Tibial artery (tissue), 4 donors: ENCODE measurements at regions not wholly inside any gene's neighbourhood (a gene's known extent, or its start where the extent isn't known, plus 50 kb on each side); places are given as distances from the start of the nearest gene placed in this dataset.

ENCODE experiments used
- DNase-seq, 2 donors: peaks; one replicate each; pipeline ENCODE4 v3.0.0-alpha.2; 2019
- H3K27ac ChIP-seq, 2 donors: fragments of 200-600 bp; sonication (generic) in 1 of 2; 1 replicate in 1 of 2; 2 replicates in 1 of 2; pipeline ENCODE4 v1.5.1; 2018 to 2019; ENCODE audit warnings: mild to moderate bottlenecking in 1 of 2
- H3K27me3 ChIP-seq, 2 donors: fragments of 200-600 bp; sonication (generic) in 1 of 2; one replicate each; pipeline versions ENCODE4 v1.5.1 to v1.6.0; 2016 to 2019
- H3K36me3 ChIP-seq, 3 donors: fragments of 200-600 bp; sonication (generic) in 2 of 3; one replicate each; pipeline ENCODE4 v1.5.1; 2016 to 2019; ENCODE audit warnings: mild to moderate bottlenecking in 2 of 3
- H3K4me1 ChIP-seq, 4 donors: fragments of 200-600 bp; sonication (generic) in 2 of 4; 1 replicate in 3 of 4; 2 replicates in 1 of 4; pipeline ENCODE4 v1.5.1; 2016 to 2019
- H3K4me3 ChIP-seq, 2 donors: fragments of 200-600 bp; sonication (generic) in 1 of 2; 1 replicate in 1 of 2; 2 replicates in 1 of 2; pipeline ENCODE4 v1.5.1; 2018 to 2019; ENCODE audit warnings: mild to moderate bottlenecking in 2 of 2
- H3K9me3 ChIP-seq, 3 donors: fragments of 200-600 bp; sonication (generic) in 1 of 3; one replicate each; pipeline ENCODE4 v1.5.1; 2016 to 2019
- CTCF ChIP-seq, 2 experiments: fragments of 200-600 bp in 1 of 2; fragments of 450-650 bp in 1 of 2; IDR thresholded peaks; one replicate each; pipeline ENCODE4 v1.5.1; 2017 to 2019; ENCODE audit warnings: antibody characterized with exemption in 2 of 2, mild to moderate bottlenecking in 1 of 2, moderate library complexity in 1 of 2
- intact Hi-C: fragments of 100-400 bp; cut with DNase I; formaldehyde crosslinking; loops from one replicate; pipeline ENCODE4 v1.15.0; 2023; ENCODE audit warnings: low total_unique reads

DNA sequence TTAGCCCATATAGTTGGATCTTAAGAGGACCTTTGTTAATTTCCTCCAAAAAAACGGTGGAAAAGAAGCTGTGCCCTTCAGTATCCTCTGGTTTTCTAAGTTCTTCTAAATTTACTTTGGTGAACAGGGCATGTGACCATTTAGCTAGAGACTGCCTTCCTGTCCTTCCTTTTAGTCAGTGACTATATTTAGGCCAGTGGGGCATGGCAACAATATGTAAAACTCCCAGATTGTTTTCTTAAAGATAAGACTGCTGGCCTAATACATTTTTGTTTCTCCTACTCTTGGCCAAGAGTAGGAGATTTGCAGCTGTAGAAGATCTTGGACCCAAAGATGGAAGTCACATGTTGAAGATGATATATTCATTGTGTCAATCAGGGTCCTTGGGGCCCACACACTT lies 325.1 kb upstream of the DCN start:
- H3K9me3 ChIP-seq = no peaks in the 10 kb centered on the region
- no peaks in the 10 kb centered on the region for H3K36me3 ChIP-seq
- peak overlapping the region; percentile 61 to 64 for H3K27ac ChIP-seq
- no peak overlapping the region for H3K4me3 ChIP-seq
- DNase-seq = no peak
- TF ChIP-seq CTCF (IDR thresholded peaks at IDR 0.05) = no peak
- intact Hi-C loops = no loop called here
- H3K4me1 ChIP-seq = peaks cover 0 to 48% (median 7%) of the 10 kb centered on the region in 4 donors
- H3K27me3 ChIP-seq = no peaks in the 10 kb centered on the region

- intact Hi-C loops = no loop called here
- no peak for TF ChIP-seq CTCF (IDR thresholded peaks at IDR 0.05)
- Histone ChIP-seq H3K4me1 (peaks cover 0 to 48% (median 7%) of the 10 kb centered on the region in 4 donors), H3K4me3 (no peak overlapping the region), H3K27ac (peak overlapping the region; percentile 61 to 64), H3K9me3 (no peaks in the 10 kb centered on the region), H3K36me3 (no peaks in the 10 kb centered on the region), H3K27me3 (no peaks in the 10 kb centered on the region)
- DNase-seq = no peak
Measured at GRCh38 chr12:91506452-91506851, 323.8 kb upstream of the DCN start.

- DNase-seq = no peak
- no peak for TF ChIP-seq CTCF (IDR thresholded peaks at IDR 0.05)
- Histone ChIP-seq H3K9me3 (no peaks in the 10 kb centered on the region), H3K4me1 (peaks cover 0 to 52% (median 7%) of the 10 kb centered on the region in 4 donors), H3K27ac (no peak overlapping the region), H3K27me3 (no peaks in the 10 kb centered on the region), H3K4me3 (no peak overlapping the region), H3K36me3 (no peaks in the 10 kb centered on the region)
- intact Hi-C loops = no loop called here
Measured at GRCh38 chr12:91505006-91505405, 322.4 kb upstream of the DCN start.

GRCh38 chr12:91502208-91502607 lies 319.6 kb upstream of the DCN start:
- no peak for TF ChIP-seq CTCF (IDR thresholded peaks at IDR 0.05)
- no peaks in the 10 kb centered on the region for H3K36me3 ChIP-seq
- H3K4me3 ChIP-seq = no peak overlapping the region
- no peaks in the 10 kb centered on the region for H3K9me3 ChIP-seq
- H3K27me3 ChIP-seq = no peaks in the 10 kb centered on the region
- DNase-seq = no peak
- no peak overlapping the region for H3K27ac ChIP-seq
- intact Hi-C loops = no loop called here
- peaks cover 0 to 37% (median 5%) of the 10 kb centered on the region in 4 donors for H3K4me1 ChIP-seq

DNA sequence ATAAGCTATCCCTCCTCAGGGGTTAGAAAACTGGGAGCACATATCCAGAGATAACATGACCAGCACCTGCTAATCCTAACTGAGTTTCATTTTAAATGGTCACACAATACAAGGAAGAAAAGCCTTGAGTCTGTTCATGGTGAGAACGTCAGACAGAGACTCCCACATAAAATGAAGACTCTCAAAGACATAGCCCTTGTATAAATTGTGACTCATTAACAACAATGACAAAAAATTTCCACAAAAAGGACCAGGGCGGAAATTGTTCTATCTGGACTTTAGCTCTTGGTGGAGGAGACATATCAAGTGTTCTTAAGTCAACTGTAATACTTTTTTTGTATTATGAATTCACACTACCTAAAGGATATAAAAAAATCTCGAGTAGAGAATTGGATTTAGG lies 313.7 kb upstream of the DCN start:
- intact Hi-C loops = no loop called here
- no peak overlapping the region for H3K4me3 ChIP-seq
- no peak for DNase-seq
- H3K36me3 ChIP-seq = no peaks in the 10 kb centered on the region
- TF ChIP-seq CTCF (IDR thresholded peaks at IDR 0.05) = no peak
- H3K9me3 ChIP-seq = no peaks in the 10 kb centered on the region
- peaks cover 0 to 4% (median 0%) of the 10 kb centered on the region in 4 donors for H3K4me1 ChIP-seq
- H3K27ac ChIP-seq = no peak overlapping the region
- no peaks in the 10 kb centered on the region for H3K27me3 ChIP-seq

GRCh38 chr12:91493308-91493707 lies 310.7 kb upstream of the DCN start:
- TF ChIP-seq CTCF (IDR thresholded peaks at IDR 0.05) = no peak
- no peaks in the 10 kb centered on the region for H3K27me3 ChIP-seq
- H3K27ac ChIP-seq = no peak overlapping the region
- no peak overlapping the region for H3K4me3 ChIP-seq
- H3K9me3 ChIP-seq = no peaks in the 10 kb centered on the region
- no peaks in the 10 kb centered on the region for H3K36me3 ChIP-seq
- H3K4me1 ChIP-seq = no peaks in the 10 kb centered on the region
- intact Hi-C loops = no loop called here
- no peak for DNase-seq
